ENCODE measurements at regions not wholly inside any gene's neighbourhood (a gene's known extent, or its start where the extent isn't known, plus 50 kb on each side); places are given as distances from the start of the nearest gene placed in this dataset.

DNA sequence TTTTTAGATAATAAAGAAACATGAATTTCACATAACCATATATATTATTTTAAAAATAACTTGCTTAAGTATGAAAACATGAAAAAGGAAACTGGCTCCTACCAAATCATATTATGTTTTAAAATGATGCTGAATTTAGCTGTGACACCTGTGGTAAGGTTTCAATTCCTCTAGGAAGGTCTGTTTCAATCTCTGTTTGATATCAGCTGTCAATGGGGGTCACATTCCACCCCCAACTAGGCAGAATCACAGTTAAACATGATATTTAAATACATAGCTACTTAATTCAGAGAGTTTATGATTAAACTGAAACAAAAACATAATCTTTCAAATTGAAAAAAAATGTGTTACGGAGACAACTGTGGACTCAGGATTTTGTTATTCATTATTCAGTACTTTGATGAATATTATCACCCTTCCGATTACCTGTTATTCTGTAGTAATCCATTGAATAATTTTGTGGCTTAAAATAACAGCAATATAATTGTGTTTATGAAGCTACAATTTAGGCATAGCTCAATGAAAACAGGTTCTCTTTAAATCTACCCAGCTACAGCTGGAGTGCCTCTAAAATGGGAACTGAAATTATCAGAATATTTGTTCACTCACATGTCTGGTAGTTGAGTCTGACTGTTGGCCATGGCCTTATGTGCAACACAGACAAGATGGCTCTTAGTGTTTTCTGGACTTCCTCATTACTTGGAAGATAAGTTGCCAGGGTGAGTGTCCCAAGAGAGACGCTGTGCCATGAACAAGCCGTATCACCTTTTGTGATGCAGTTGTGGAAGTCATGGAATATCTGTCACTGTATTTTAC, 244.6 kb upstream of the ANO3 start:
- TF ChIP-seq, protein P1, sequence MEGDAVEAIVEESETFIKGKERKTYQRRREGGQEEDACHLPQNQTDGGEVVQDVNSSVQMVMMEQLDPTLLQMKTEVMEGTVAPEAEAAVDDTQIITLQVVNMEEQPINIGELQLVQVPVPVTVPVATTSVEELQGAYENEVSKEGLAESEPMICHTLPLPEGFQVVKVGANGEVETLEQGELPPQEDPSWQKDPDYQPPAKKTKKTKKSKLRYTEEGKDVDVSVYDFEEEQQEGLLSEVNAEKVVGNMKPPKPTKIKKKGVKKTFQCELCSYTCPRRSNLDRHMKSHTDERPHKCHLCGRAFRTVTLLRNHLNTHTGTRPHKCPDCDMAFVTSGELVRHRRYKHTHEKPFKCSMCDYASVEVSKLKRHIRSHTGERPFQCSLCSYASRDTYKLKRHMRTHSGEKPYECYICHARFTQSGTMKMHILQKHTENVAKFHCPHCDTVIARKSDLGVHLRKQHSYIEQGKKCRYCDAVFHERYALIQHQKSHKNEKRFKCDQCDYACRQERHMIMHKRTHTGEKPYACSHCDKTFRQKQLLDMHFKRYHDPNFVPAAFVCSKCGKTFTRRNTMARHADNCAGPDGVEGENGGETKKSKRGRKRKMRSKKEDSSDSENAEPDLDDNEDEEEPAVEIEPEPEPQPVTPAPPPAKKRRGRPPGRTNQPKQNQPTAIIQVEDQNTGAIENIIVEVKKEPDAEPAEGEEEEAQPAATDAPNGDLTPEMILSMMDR (IDR thresholded peaks at IDR 0.05), result no peak
- TF ChIP-seq POLR2A (IDR thresholded peaks at IDR 0.05), result no peak
